Parathyroid adenoma (tissue), 2 donors: ENCODE measurements at regions not wholly inside any gene's neighbourhood (a gene's known extent, or its start where the extent isn't known, plus 50 kb on each side); places are given as distances from the start of the nearest gene placed in this dataset.

Experiments used
- H2AFZ ChIP-seq: fragments of 300-600 bp; sonication (generic); one replicate; pipeline ENCODE4 v1.7.0; 2017; ENCODE audit warnings: antibody characterized with exemption, mild to moderate bottlenecking
- H3K27ac ChIP-seq: fragments of 300-600 bp; sonication (generic); one replicate; pipeline ENCODE4 v1.7.0; 2017
- H3K27me3 ChIP-seq: fragments of 300-600 bp; sonication (generic); one replicate; pipeline ENCODE4 v1.7.0; 2017; ENCODE audit warnings: low read length; ENCODE audit not compliant: control insufficient read depth, insufficient read depth
- H3K36me3 ChIP-seq: fragments of 300-600 bp; sonication (generic); one replicate; pipeline ENCODE4 v1.7.0; 2017; ENCODE audit warnings: low read length; ENCODE audit not compliant: control insufficient read depth, insufficient read depth
- H3K4me1 ChIP-seq: fragments of 300-600 bp; sonication (generic); one replicate; pipeline ENCODE4 v1.7.0; 2017; ENCODE audit warnings: control low read depth
- H3K4me2 ChIP-seq: fragments of 300-600 bp; sonication (generic); one replicate; pipeline ENCODE4 v1.7.0; 2017; ENCODE audit warnings: low read length
- H3K4me3 ChIP-seq: fragments of 300-600 bp; sonication (generic); one replicate; pipeline ENCODE4 v1.7.0; 2017; ENCODE audit warnings: low read depth, low read length
- H3K79me2 ChIP-seq: fragments of 300-600 bp; sonication (generic); one replicate; pipeline ENCODE4 v1.7.0; 2017; ENCODE audit warnings: control low read depth
- H3K9ac ChIP-seq: fragments of 300-600 bp; sonication (generic); one replicate; pipeline ENCODE4 v1.7.0; 2017; ENCODE audit warnings: mild to moderate bottlenecking
- H3K9me3 ChIP-seq: fragments of 300-600 bp; sonication (generic); one replicate; pipeline ENCODE4 v1.7.0; 2017; ENCODE audit warnings: low read length; ENCODE audit not compliant: control insufficient read depth
- TF ChIP-seq, protein P1 (sequence below): fragments of 300-600 bp; sonication (generic); IDR thresholded peaks from one replicate; pipeline ENCODE4 v1.7.0; 2017; ENCODE audit warnings: antibody characterized with exemption, mild to moderate bottlenecking
- donor health status: primary hyperparathyroidism.

DNA sequence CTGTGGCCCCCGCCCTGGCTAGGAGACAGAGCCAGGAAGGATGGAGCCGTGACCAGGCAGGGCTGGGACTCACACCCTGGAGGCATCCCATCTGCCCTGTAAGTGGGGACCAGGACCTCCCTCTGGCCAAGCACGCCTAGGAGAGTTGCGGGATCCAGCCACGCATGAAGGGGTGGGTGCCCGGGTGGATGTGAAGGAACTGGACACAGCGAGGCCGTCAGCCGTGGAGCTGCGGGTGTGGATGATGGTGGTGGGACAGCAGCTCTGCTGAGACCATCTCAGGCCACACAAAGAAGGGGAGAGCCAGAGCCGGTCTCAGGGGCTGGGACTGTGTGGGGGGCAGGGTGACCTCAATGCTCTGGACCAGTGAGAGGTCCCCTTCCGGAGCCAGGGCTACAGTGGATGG, 746.4 kb downstream of the BRD1 start:
- Histone ChIP-seq H3K36me3 (no peaks in the 10 kb centered on the region), H3K9me3 (no peaks in the 10 kb centered on the region), H3K79me2 (no peaks in the 10 kb centered on the region), H3K27ac (no peak overlapping the region), H3K4me1 (no peaks in the 10 kb centered on the region), H3K27me3 (no peaks in the 10 kb centered on the region), H3K4me2 (no peak overlapping the region), H3K4me3 (no peak overlapping the region), H2AFZ (no peak overlapping the region), H3K9ac (no peak overlapping the region)
- TF ChIP-seq, protein P1, sequence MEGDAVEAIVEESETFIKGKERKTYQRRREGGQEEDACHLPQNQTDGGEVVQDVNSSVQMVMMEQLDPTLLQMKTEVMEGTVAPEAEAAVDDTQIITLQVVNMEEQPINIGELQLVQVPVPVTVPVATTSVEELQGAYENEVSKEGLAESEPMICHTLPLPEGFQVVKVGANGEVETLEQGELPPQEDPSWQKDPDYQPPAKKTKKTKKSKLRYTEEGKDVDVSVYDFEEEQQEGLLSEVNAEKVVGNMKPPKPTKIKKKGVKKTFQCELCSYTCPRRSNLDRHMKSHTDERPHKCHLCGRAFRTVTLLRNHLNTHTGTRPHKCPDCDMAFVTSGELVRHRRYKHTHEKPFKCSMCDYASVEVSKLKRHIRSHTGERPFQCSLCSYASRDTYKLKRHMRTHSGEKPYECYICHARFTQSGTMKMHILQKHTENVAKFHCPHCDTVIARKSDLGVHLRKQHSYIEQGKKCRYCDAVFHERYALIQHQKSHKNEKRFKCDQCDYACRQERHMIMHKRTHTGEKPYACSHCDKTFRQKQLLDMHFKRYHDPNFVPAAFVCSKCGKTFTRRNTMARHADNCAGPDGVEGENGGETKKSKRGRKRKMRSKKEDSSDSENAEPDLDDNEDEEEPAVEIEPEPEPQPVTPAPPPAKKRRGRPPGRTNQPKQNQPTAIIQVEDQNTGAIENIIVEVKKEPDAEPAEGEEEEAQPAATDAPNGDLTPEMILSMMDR = no peak

DNA sequence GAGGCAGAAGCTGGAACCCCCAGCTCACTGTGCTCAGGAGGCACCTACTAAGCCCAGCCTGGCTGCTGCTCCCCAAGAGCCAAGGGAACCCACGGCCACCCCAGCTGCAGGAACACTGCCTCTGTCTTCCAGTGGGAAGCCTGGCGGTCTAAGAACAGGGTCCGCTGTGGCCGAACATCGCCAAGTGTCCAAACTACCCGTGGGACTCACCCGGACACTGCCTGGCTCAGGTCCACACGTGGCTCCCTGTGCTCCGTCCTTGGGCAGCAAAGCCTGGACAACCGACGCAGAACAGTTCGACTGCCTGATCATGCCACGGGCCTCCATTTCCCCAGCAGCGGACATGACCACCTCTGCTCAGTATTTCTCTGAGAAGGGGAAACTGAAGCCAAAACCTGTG, 747.0 kb downstream of the BRD1 start:
- Histone ChIP-seq H3K9ac (no peak overlapping the region), H3K4me3 (no peak overlapping the region), H2AFZ (no peak overlapping the region), H3K27ac (no peak overlapping the region), H3K4me1 (no peaks in the 10 kb centered on the region), H3K27me3 (no peaks in the 10 kb centered on the region), H3K79me2 (no peaks in the 10 kb centered on the region), H3K4me2 (no peak overlapping the region), H3K36me3 (no peaks in the 10 kb centered on the region), H3K9me3 (no peaks in the 10 kb centered on the region)
- TF ChIP-seq, protein P1 = no peak

DNA sequence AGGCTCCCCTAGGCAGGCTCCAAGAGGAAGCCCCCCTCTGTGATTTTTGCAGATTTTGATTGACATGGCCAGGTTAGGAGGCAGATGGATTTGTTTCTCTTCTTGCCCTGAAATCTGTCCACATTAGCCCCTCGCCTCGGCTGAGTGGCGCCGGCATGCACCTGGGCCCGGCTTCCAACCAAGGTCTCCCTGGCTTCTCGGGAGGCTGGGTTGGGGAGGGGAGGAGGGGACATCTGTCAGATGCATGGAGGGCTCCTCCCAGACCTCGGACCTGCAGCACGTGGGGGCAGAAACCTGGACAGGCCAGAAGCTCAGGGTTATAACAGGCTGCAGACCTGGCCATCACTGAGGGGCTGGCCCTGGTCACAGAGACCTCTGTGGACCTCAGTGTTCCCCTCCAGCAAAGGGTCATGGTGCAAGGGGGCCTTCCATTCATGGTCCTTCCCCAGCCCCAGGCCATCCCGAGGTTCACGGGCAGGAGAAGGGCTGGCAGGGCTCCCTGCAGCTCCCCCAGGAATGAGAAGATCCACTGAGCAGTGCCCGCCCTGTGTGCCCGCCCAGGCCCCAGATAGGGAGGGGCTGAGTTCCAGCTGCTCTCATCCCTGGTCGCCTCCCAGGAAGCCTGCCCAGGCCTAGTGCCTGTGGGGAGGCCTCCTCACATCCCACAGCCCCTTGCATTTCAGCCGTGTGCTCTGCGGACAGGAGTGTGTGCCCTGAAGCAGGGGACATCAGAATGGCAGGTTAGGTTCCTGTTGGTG, 747.8 kb downstream of the BRD1 start:
- no peak overlapping the region for H3K9ac ChIP-seq
- no peaks in the 10 kb centered on the region for H3K36me3 ChIP-seq
- no peak overlapping the region for H3K4me2 ChIP-seq
- H3K79me2 ChIP-seq = no peaks in the 10 kb centered on the region
- TF ChIP-seq, protein P1 = no peak
- H3K27ac ChIP-seq = no peak overlapping the region
- no peaks in the 10 kb centered on the region for H3K4me1 ChIP-seq
- no peak overlapping the region for H3K4me3 ChIP-seq
- H2AFZ ChIP-seq = no peak overlapping the region
- H3K27me3 ChIP-seq = no peaks in the 10 kb centered on the region
- H3K9me3 ChIP-seq = no peaks in the 10 kb centered on the region

DNA sequence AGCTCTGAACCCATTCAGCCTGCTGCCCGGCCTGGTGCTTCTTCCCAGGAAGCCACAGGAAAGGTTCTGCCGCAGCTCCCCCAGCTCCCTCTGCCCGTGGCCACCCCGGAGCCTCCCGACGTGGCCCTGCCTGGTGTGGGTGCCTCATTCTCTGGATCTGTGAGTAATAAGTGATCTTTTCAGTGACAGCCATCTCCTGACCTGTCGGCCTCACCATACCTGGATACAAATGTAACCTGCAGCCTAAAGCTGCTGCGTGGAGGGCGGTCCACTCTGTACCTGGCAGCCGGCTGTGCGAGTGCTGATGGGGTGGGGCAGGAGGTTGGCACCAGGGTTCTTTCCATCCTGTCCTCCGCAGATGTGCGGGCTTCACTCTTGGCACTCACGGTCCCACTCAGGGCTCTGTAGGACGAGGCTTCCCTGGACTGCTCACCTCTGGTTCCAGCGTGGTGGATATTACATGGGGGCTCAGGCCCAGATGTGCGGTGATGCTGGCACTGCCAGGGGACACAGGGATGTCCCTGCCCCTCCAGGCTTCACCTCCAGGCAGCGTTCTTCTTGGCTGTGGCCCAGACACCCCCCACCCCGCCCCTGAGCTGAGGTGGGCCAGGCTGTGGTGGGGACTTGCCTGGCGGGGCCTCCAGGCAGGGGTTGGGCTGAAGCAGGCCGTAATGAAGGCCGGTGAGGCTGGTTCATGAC, 748.5 kb downstream of the BRD1 start:
- no peak overlapping the region for H3K27ac ChIP-seq
- no peaks in the 10 kb centered on the region for H3K9me3 ChIP-seq
- H3K9ac ChIP-seq = no peak overlapping the region
- no peak overlapping the region for H3K4me2 ChIP-seq
- no peaks in the 10 kb centered on the region for H3K36me3 ChIP-seq
- no peaks in the 10 kb centered on the region for H3K4me1 ChIP-seq
- no peaks in the 10 kb centered on the region for H3K27me3 ChIP-seq
- TF ChIP-seq, protein P1 = no peak
- H3K4me3 ChIP-seq = no peak overlapping the region
- no peaks in the 10 kb centered on the region for H3K79me2 ChIP-seq
- H2AFZ ChIP-seq = no peak overlapping the region
